Mesendoderm (in vitro differentiated cells): ENCODE measurements at regions not wholly inside any gene's neighbourhood (a gene's known extent, or its start where the extent isn't known, plus 50 kb on each side); places are given as distances from the start of the nearest gene placed in this dataset.

Source experiments
- DNase-seq: peaks from one replicate; pipeline ENCODE4 v3.0.0; 2013
- H2AK5ac ChIP-seq: 2 replicates; pipeline ENCODE4 v1.6.1; 2013; ENCODE audit warnings: low read length, inconsistent platforms
- H2BK120ac ChIP-seq: 2 replicates; pipeline ENCODE4 v1.6.1; 2013; ENCODE audit warnings: low read depth, mild to moderate bottlenecking, low read length, moderate library complexity, mixed read lengths
- H2BK15ac ChIP-seq: replicated peaks from 2 replicates; pipeline ENCODE4 v1.6.1; 2013; ENCODE audit warnings: low read depth, mild to moderate bottlenecking, moderate library complexity
- H2BK5ac ChIP-seq: 2 replicates; pipeline ENCODE4 v1.6.1; 2013; ENCODE audit warnings: low read length, inconsistent platforms
- H3K18ac ChIP-seq: 2 replicates; pipeline ENCODE4 v1.6.1; 2013; ENCODE audit warnings: mild to moderate bottlenecking, low read length, mixed read lengths
- H3K23ac ChIP-seq: one replicate; pipeline ENCODE4 v1.6.1; 2013; ENCODE audit warnings: low read length
- H3K27ac ChIP-seq: 2 replicates; pipeline ENCODE4 v1.5.1; 2013; ENCODE audit warnings: low read depth, mild to moderate bottlenecking, inconsistent platforms, low read length, moderate library complexity
- H3K27me3 ChIP-seq: 2 replicates; pipeline ENCODE4 v1.6.1; 2013; ENCODE audit warnings: low read length, control low read depth, mild to moderate bottlenecking, inconsistent platforms; ENCODE audit not compliant: insufficient read depth, poor library complexity
- H3K36me3 ChIP-seq: 2 replicates; pipeline ENCODE4 v1.6.1; 2013; ENCODE audit warnings: low read length, inconsistent platforms; ENCODE audit not compliant: control insufficient read depth, insufficient read depth
- H3K4ac ChIP-seq: one replicate; pipeline ENCODE4 v1.6.1; 2013; ENCODE audit warnings: low read depth, mild to moderate bottlenecking, low read length, moderate library complexity
- H3K4me1 ChIP-seq: 2 replicates; pipeline ENCODE4 v1.6.1; 2013; ENCODE audit warnings: low read depth, low read length, inconsistent platforms; ENCODE audit not compliant: control insufficient read depth
- H3K4me2 ChIP-seq: 2 replicates; pipeline ENCODE4 v1.6.1; 2013; ENCODE audit warnings: low read length
- H3K4me3 ChIP-seq: 2 replicates; pipeline ENCODE4 v1.5.1; 2013; ENCODE audit warnings: mild to moderate bottlenecking, low read length
- H3K56ac ChIP-seq: one replicate; pipeline ENCODE4 v1.6.1; 2013; ENCODE audit warnings: low read length
- H3K79me1 ChIP-seq: 2 replicates; pipeline ENCODE4 v1.6.1; 2013; ENCODE audit warnings: low read length, inconsistent platforms
- H3K79me2 ChIP-seq: 2 replicates; pipeline ENCODE4 v1.6.1; 2013; ENCODE audit warnings: mild to moderate bottlenecking, low read length; ENCODE audit not compliant: control insufficient read depth, insufficient read depth
- H3K9ac ChIP-seq: 2 replicates; pipeline ENCODE4 v1.6.1; 2013; ENCODE audit warnings: low read length, inconsistent platforms
- H4K5ac ChIP-seq: one replicate; pipeline ENCODE4 v1.6.1; 2013; ENCODE audit warnings: low read length
- H4K8ac ChIP-seq: one replicate; pipeline ENCODE4 v1.6.1; 2013; ENCODE audit warnings: low read depth, mild to moderate bottlenecking, control low read depth, low read length, moderate library complexity
- WGBS: extraction: QIAGEN DNeasy Blood & Tissue Kit; methylation state at CpG from one replicate; pipeline ENCODE4 v1.1.7; 2013; ENCODE audit warnings: low lambda C conversion rate, missing lambda C conversion rate; ENCODE audit not compliant: insufficient coverage; ENCODE audit errors: extremely low coverage; 5-methylcytosine and 5-hydroxymethylcytosine counted together

DNA sequence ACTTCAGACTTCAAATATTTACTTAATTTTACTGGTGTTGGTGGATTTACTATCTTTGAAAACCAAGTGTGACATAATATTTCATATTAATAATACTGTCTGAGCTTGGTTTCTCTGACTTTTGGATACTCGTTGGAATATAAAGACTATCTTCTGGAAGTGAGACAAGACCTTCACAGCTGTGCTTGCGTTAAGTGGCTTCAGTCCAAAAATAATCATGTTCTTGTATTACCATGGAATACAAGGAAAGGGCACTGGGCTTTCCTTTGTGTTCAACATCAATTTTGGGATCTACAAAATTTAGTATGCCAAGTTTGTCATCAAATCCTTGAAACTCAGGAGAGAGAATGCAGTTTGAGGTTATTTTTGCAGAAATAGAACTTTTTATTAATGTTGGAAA is 712.4 kb upstream of the LCORL start:
- Histone ChIP-seq H2AK5ac (no peak overlapping the region), H2BK15ac (no peak overlapping the region), H3K36me3 (no peaks in the 10 kb centered on the region), H4K5ac (no peak overlapping the region), H3K4ac (no peak overlapping the region), H3K18ac (no peak overlapping the region), H3K4me2 (no peak overlapping the region), H3K27ac (no peak overlapping the region), H2BK5ac (no peak overlapping the region), H3K56ac (no peak overlapping the region), H4K8ac (no peak overlapping the region), H3K23ac (no peak overlapping the region), H3K4me1 (no peaks in the 10 kb centered on the region), H3K79me1 (no peaks in the 10 kb centered on the region), H3K9ac (no peak overlapping the region), H2BK120ac (no peak overlapping the region), H3K4me3 (no peak overlapping the region), H3K79me2 (no peaks in the 10 kb centered on the region), H3K27me3 (no peaks in the 10 kb centered on the region)
- WGBS, result no CpG with 5 or more reads among the region's 2 CpGs
- no peak for DNase-seq

DNA sequence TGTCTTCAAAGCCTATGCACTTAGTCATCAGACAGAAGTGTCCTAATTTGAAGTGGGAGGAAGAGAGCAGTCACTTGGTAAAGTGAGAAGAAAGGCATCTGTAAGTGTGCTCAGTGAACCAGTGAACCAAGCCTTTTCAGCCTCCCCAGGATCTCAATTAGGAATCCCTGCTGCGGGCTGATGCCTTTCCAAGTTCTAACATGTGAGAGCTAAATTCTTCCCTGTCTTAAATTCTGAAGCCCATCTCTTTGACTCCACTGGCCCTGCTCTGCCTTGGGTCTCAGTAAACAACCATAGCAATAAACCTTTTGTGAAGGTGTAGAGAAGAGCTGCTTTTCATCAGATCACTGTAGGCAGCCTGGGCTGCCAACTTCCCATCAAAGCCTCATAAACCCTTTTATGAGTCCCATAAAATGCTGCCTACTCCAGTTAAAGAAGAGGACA is 701.2 kb upstream of the LCORL start:
- H3K36me3 ChIP-seq, result no peaks in the 10 kb centered on the region
- H3K56ac ChIP-seq, result no peak overlapping the region
- H3K4me1 ChIP-seq, result no peaks in the 10 kb centered on the region
- no peak overlapping the region for H2AK5ac ChIP-seq
- no CpG with 5 or more reads among the region's 1 CpG for WGBS
- no peak overlapping the region for H3K4me2 ChIP-seq
- H2BK120ac ChIP-seq, result no peak overlapping the region
- no peaks in the 10 kb centered on the region for H3K79me2 ChIP-seq
- H2BK5ac ChIP-seq, result no peak overlapping the region
- no peaks in the 10 kb centered on the region for H3K27me3 ChIP-seq
- H2BK15ac ChIP-seq, result no peak overlapping the region
- peak; percentile 40 for DNase-seq
- H3K9ac ChIP-seq, result no peak overlapping the region
- no peaks in the 10 kb centered on the region for H3K79me1 ChIP-seq
- H3K23ac ChIP-seq, result no peak overlapping the region
- no peak overlapping the region for H4K8ac ChIP-seq
- H3K18ac ChIP-seq, result no peak overlapping the region
- no peak overlapping the region for H3K4ac ChIP-seq
- H3K4me3 ChIP-seq, result no peak overlapping the region
- H3K27ac ChIP-seq, result no peak overlapping the region
- no peak overlapping the region for H4K5ac ChIP-seq

DNA sequence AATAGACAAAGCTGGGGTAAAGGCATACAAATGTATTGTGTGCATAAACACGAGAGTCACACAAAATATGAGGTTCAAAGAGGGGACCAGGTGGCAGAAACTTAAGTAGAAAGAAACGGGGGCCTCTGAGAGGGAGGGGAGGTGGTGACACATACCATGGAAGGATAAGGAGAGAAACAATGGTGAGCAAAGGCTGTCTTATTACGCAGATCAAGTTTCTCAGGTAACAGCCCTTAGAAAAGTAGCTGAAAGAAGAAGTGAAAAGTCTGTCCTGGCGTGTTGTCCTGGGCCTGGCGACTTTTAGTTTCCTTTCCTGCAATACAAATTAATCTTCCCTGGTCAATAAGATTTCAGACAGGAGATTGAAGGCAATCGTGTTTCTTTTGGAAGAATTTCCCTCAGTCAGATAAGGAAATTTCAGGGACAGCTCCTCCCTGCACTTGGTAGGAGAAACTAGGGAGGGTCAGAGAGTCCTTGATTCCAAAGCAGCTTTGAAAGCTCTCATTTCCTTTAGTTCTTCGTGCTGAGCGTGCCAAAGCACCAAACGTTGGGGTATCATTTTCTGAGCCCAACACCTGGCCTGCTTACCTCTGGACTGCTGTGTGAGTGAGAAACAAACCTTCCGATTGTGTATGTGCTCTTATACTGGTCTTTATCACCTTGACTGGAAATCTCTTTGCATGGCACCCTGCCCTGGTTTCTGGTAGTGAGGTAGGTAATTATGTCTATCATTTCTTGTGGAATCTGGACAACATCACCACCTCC is 676.7 kb upstream of the LCORL start:
- Histone ChIP-seq H3K36me3 (no peaks in the 10 kb centered on the region), H3K56ac (peak overlapping the region; percentile 59), H3K79me2 (no peaks in the 10 kb centered on the region), H2BK120ac (peak overlapping the region; percentile 67), H3K4ac (no peak overlapping the region), H3K4me2 (no peak overlapping the region), H3K4me1 (no peaks in the 10 kb centered on the region), H4K5ac (no peak overlapping the region), H4K8ac (no peak overlapping the region), H3K79me1 (no peaks in the 10 kb centered on the region), H3K27me3 (no peaks in the 10 kb centered on the region), H3K18ac (peak overlapping the region; percentile 70), H3K9ac (no peak overlapping the region), H2BK5ac (no peak overlapping the region), H3K27ac (no peak overlapping the region), H2BK15ac (no peak overlapping the region), H2AK5ac (no peak overlapping the region), H3K4me3 (no peak overlapping the region), H3K23ac (no peak overlapping the region)
- peak; percentile 3 for DNase-seq
- WGBS, result no CpG with 5 or more reads among the region's 10 CpGs

DNA sequence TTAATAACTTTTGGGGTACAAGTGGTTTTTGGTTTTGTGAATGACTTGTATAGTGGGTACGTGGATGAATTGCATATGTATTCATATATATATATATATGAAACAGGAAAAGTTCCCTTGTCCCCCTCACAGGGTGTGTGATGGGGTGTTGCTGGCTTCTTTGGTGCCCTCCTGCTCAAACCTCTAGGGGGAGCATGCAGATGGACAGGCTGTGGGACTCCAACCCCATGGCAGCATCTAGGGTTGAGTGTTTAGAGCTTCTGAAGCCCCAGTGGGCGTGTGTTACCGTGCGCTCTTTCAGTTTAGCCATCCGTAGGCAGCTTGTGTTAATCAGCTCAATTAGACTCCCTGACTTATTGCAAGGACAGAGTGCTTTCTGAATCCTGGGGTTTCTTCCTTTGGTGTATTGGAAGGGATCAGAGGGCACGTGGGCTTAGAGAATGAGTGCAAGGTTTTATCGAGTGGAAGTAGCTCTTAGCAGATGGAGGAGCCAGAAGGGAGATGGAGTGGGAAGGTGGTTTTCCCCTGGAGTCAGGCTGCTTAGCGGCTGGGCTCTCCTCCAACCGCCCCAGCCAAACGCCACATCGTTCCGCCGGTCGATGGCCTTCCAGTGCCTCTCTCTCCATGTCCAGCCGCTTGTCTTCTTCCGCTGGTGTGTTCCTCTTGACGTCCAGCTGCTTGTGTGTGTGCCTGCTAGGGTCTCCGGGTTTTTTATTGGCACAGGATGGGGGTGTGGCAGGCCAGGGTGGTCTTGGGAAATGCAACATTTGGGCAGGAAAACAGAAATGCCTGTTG is 674.4 kb upstream of the LCORL start:
- Histone ChIP-seq H2AK5ac (no peak overlapping the region), H3K27me3 (no peaks in the 10 kb centered on the region), H4K8ac (no peak overlapping the region), H3K79me1 (no peaks in the 10 kb centered on the region), H3K23ac (no peak overlapping the region), H2BK120ac (no peak overlapping the region), H2BK5ac (no peak overlapping the region), H3K18ac (no peak overlapping the region), H2BK15ac (no peak overlapping the region), H3K79me2 (no peaks in the 10 kb centered on the region), H3K56ac (no peak overlapping the region), H3K4me1 (no peaks in the 10 kb centered on the region), H3K27ac (no peak overlapping the region), H3K4me3 (no peak overlapping the region), H3K4ac (no peak overlapping the region), H3K4me2 (no peak overlapping the region), H4K5ac (no peak overlapping the region), H3K9ac (no peak overlapping the region), H3K36me3 (no peaks in the 10 kb centered on the region)
- WGBS, result no CpG with 5 or more reads among the region's 18 CpGs
- DNase-seq, result peak; percentile 41

DNA sequence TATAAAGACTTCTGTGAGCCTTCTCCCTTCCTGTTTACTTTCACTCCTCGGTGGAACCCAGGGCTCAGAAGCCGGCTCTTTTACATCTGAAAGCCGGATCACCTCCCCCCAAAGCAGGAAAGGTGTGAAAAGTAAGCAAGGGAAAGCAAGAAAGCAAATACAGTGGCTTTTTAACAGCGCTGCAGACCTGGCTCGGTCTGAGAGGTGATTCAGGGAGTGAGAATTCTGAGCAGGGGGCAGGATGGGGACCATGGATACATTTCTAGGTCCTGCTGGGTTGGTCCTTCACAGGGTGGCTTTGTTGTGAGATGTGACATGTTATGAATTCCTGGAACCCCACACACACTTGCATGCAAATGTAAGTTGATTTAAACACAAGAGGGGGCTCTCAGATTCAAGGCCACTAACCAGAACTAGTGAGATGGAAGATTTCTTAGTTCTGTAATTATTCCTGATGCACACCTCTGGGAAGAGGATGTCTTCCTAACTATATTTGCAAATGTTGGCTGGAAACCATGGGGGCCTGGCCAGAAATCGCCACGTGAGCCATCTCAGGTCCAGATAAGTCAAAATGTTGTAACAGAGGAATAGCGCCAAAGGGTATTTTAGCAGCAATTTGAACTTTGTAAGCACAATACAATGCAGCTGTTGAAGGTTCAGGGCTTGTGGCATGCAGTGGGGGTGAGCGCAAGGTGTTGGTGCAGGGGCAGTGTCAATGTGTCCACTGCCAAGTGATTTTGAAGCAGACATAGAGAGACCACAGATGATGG is 670.1 kb upstream of the LCORL start:
- WGBS, result no CpG with 5 or more reads among the region's 9 CpGs
- H2BK5ac ChIP-seq, result peak overlapping the region; percentile 83
- DNase-seq, result peak; percentile 99

More for the DNA sequence above, 670.1 kb upstream of the LCORL start:
- peak overlapping the region; percentile 28 for H3K56ac ChIP-seq
- no peaks in the 10 kb centered on the region for H3K79me2 ChIP-seq
- H4K5ac ChIP-seq, result no peak overlapping the region
- no peak overlapping the region for H2BK15ac ChIP-seq
- H3K27me3 ChIP-seq, result no peaks in the 10 kb centered on the region
- peak overlapping the region; percentile 25 for H3K9ac ChIP-seq
- H3K36me3 ChIP-seq, result no peaks in the 10 kb centered on the region
- H3K4me2 ChIP-seq, result no peak overlapping the region
- H3K79me1 ChIP-seq, result no peaks in the 10 kb centered on the region
- no peak overlapping the region for H4K8ac ChIP-seq
- no peak overlapping the region for H2AK5ac ChIP-seq
- no peak overlapping the region for H3K23ac ChIP-seq
- peak overlapping the region; percentile 81 for H3K18ac ChIP-seq
- no peak overlapping the region for H3K4me3 ChIP-seq
- H2BK120ac ChIP-seq, result no peak overlapping the region
- H3K27ac ChIP-seq, result peak overlapping the region; percentile 93
- no peak overlapping the region for H3K4ac ChIP-seq
- H3K4me1 ChIP-seq, result peaks cover 9% of the 10 kb centered on the region
